GM23338 (cell line): ENCODE measurements at regions not wholly inside any gene's neighbourhood (a gene's known extent, or its start where the extent isn't known, plus 50 kb on each side); places are given as distances from the start of the nearest gene placed in this dataset.

Experiments
- ATAC-seq: fragments of 200-7000 bp; cut with Tn5 transposase; 3 replicates; pipeline ENCODE4 v1.9.1; 2020
- DNase-seq: peaks from one replicate; pipeline ENCODE4 v3.0.0-alpha.2; 2015; ENCODE audit warnings: low spot score
- H2AFZ ChIP-seq: fragments of 200-600 bp; sonication (generic); 2 replicates; pipeline ENCODE4 v1.8.0; 2016; ENCODE audit warnings: antibody characterized with exemption, mild to moderate bottlenecking, moderate library complexity
- H3F3A ChIP-seq: fragments of 200-600 bp; sonication (generic); replicated peaks from 2 replicates; pipeline ENCODE4 v1.8.0; 2017; ENCODE audit warnings: antibody characterized with exemption, mixed run types, low read depth
- H3K27ac ChIP-seq: fragments of 200-600 bp; sonication (generic); 2 replicates; pipeline ENCODE4 v1.6.1; 2016; ENCODE audit warnings: low read depth
- H3K27me3 ChIP-seq: fragments of 200-600 bp; sonication (generic); 2 replicates; pipeline ENCODE4 v1.8.0; 2016; ENCODE audit warnings: mild to moderate bottlenecking, mixed run types, moderate library complexity; ENCODE audit not compliant: insufficient read depth
- H3K36me3 ChIP-seq: fragments of 200-600 bp; sonication (generic); 2 replicates; pipeline ENCODE4 v1.8.0; 2016; ENCODE audit warnings: mild to moderate bottlenecking; ENCODE audit not compliant: insufficient read depth
- H3K4me1 ChIP-seq: fragments of 200-600 bp; sonication (generic); 2 replicates; pipeline ENCODE4 v1.8.0; 2016; ENCODE audit warnings: mild to moderate bottlenecking, moderate library complexity; ENCODE audit not compliant: insufficient read depth
- H3K4me2 ChIP-seq: fragments of 200-600 bp; sonication (generic); 2 replicates; pipeline ENCODE4 v1.7.1; 2017; ENCODE audit warnings: mixed run types
- H3K4me3 ChIP-seq: fragments of 200-600 bp; sonication (generic); 2 replicates; pipeline ENCODE4 v1.6.1; 2016; ENCODE audit warnings: mixed run types
- H3K79me2 ChIP-seq: fragments of 200-600 bp; sonication (generic); replicated peaks from 2 replicates; pipeline ENCODE4 v1.8.0; 2017; ENCODE audit warnings: mild to moderate bottlenecking; ENCODE audit not compliant: insufficient read depth
- H3K9me2 ChIP-seq: fragments of 200-600 bp; sonication (generic); 2 replicates; pipeline ENCODE4 v1.8.0; 2017; ENCODE audit not compliant: insufficient read depth
- H4K20me1 ChIP-seq: fragments of 200-600 bp; sonication (generic); replicated peaks from 2 replicates; pipeline ENCODE4 v1.8.0; 2017; ENCODE audit warnings: mild to moderate bottlenecking; ENCODE audit not compliant: insufficient read depth
- H3K27ac Mint-ChIP-seq: 2 replicates; pipeline ENCODE4 v1.8.0; 2020; ENCODE audit warnings: inconsistent platforms, mild to moderate bottlenecking, moderate library complexity, mixed read lengths
- H3K27me3 Mint-ChIP-seq: 3 replicates; pipeline ENCODE4 v1.8.0; 2022; ENCODE audit warnings: low read depth, mild to moderate bottlenecking, moderate library complexity, mixed read lengths, inconsistent platforms; ENCODE audit not compliant: insufficient read depth, poor library complexity
- H3K36me3 Mint-ChIP-seq: 3 replicates; pipeline ENCODE4 v1.8.0; 2021; ENCODE audit warnings: low read depth, mild to moderate bottlenecking, inconsistent platforms, moderate library complexity, mixed read lengths
- H3K4me1 Mint-ChIP-seq: 3 replicates; pipeline ENCODE4 v1.8.0; 2020; ENCODE audit warnings: mild to moderate bottlenecking, inconsistent platforms, mixed read lengths
- H3K4me3 Mint-ChIP-seq: 3 replicates; pipeline ENCODE4 v1.8.0; 2021; ENCODE audit warnings: moderate library complexity, mild to moderate bottlenecking, inconsistent platforms, mixed read lengths
- H3K9me3 Mint-ChIP-seq: 3 replicates; pipeline ENCODE4 v1.8.0; 2020; ENCODE audit warnings: moderate library complexity, mild to moderate bottlenecking, inconsistent platforms, mixed read lengths
- CREB1 ChIP-seq: fragments of 250-450 bp; sonication (Bioruptor Pico); IDR thresholded peaks from 2 replicates; pipeline ENCODE4 v1.5.0; 2020; ENCODE audit warnings: low read depth, mild to moderate bottlenecking, moderate library complexity
- EZH2 ChIP-seq: fragments of 200-600 bp; sonication (generic); IDR thresholded peaks from one replicate; pipeline ENCODE4 v1.8.0; 2017; ENCODE audit warnings: antibody characterized with exemption, mild to moderate bottlenecking, low read depth; ENCODE audit not compliant: unreplicated experiment
- EZH2phosphoT487 ChIP-seq: fragments of 200-600 bp; sonication (generic); IDR thresholded peaks from one replicate; pipeline ENCODE4 v1.8.1; 2018; ENCODE audit warnings: antibody characterized with exemption; ENCODE audit not compliant: unreplicated experiment
- JUNB ChIP-seq: IDR thresholded peaks from one replicate; pipeline ENCODE4 v1.6.1; 2016; ENCODE audit warnings: antibody characterized with exemption; ENCODE audit not compliant: unreplicated experiment
- NANOG ChIP-seq: IDR thresholded peaks from 2 replicates; pipeline ENCODE4 v1.6.1; 2016; ENCODE audit warnings: antibody characterized with exemption, borderline replicate concordance
- POLR2AphosphoS5 ChIP-seq: IDR thresholded peaks from 2 replicates; pipeline ENCODE4 v1.6.1; 2016; ENCODE audit warnings: antibody characterized with exemption, low read depth
- REST ChIP-seq: IDR thresholded peaks from one replicate; pipeline ENCODE4 v1.6.1; 2018; ENCODE audit warnings: antibody characterized with exemption; ENCODE audit not compliant: unreplicated experiment
- STAT1 ChIP-seq: IDR thresholded peaks from one replicate; pipeline ENCODE4 v1.6.1; 2016; ENCODE audit warnings: antibody characterized with exemption; ENCODE audit not compliant: unreplicated experiment
- ZNF114 ChIP-seq: fragments of 250-450 bp; sonication (Bioruptor Pico); IDR thresholded peaks from 2 replicates; pipeline ENCODE4 v1.5.0; 2020; ENCODE audit warnings: mild to moderate bottlenecking, moderate library complexity
- ZNF462 ChIP-seq: fragments of 250-450 bp; sonication (Bioruptor Pico); IDR thresholded peaks from 2 replicates; pipeline ENCODE4 v1.5.0; 2020; ENCODE audit warnings: mild to moderate bottlenecking, moderate library complexity

- DNase-seq (no peak), ATAC-seq (no peak)
- Histone ChIP-seq H3F3A (no peaks in the 10 kb centered on the region), H3K4me3 (no peak overlapping the region), H2AFZ (no peak overlapping the region), H3K79me2 (no peaks in the 10 kb centered on the region), H3K4me2 (no peak overlapping the region), H3K27ac (no peak overlapping the region), H3K27me3 (no peaks in the 10 kb centered on the region), H3K4me1 (peaks cover 34% of the 10 kb centered on the region), H4K20me1 (no peaks in the 10 kb centered on the region), H3K36me3 (no peaks in the 10 kb centered on the region), H3K9me2 (no peaks in the 10 kb centered on the region)
- no peak overlapping the region for H3K27ac Mint-ChIP-seq
- H3K36me3 Mint-ChIP-seq: no peaks in the 10 kb centered on the region
- TF ChIP-seq ZNF114: no peak
- TF ChIP-seq POLR2AphosphoS5: no peak
- TF ChIP-seq CREB1 (CRISPR knock-in tag): no peak
- no peak for TF ChIP-seq ZNF462 (CRISPR knock-in tag)
- no peak for TF ChIP-seq STAT1
- no peak for TF ChIP-seq EZH2phosphoT487
- no peak for TF ChIP-seq JUNB
- no peak for TF ChIP-seq NANOG
- TF ChIP-seq REST: no peak
- no peak for TF ChIP-seq EZH2
- H3K4me3 Mint-ChIP-seq: no peak overlapping the region
- peaks cover 20% of the 10 kb centered on the region for H3K4me1 Mint-ChIP-seq
- no peaks in the 10 kb centered on the region for H3K27me3 Mint-ChIP-seq
- no peaks in the 10 kb centered on the region for H3K9me3 Mint-ChIP-seq
Observed at GRCh38 chr4:23232987-23233386, 540.2 kb downstream of the GBA3 start.
